ENCODE measurements at regions not wholly inside any gene's neighbourhood (a gene's known extent, or its start where the extent isn't known, plus 50 kb on each side); places are given as distances from the start of the nearest gene placed in this dataset.

GRCh38 chr1:201750934-201751333, 78.0 kb upstream of the IPO9 start:
- no peak for DNase-seq

DNA sequence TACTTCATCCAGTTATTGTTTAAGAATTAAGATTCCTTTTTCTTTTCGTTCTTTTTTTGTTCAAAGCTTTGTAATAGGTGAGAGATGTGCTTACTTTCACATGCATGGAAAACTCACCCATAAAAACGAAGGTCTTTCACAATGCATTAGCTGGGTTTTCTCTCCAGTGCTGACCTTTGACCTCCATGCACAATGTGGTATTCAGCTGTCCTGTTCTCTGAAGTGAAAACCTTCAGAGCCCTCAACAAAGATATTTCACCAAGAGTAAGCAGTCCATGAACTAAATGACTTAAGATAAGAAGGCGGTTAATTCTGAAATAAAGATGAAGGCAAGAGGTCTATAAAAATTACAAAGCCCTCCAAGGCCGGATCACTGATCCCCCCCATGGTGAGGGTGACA, 77.1 kb upstream of the IPO9 start:
- DNase-seq: no peak

DNA sequence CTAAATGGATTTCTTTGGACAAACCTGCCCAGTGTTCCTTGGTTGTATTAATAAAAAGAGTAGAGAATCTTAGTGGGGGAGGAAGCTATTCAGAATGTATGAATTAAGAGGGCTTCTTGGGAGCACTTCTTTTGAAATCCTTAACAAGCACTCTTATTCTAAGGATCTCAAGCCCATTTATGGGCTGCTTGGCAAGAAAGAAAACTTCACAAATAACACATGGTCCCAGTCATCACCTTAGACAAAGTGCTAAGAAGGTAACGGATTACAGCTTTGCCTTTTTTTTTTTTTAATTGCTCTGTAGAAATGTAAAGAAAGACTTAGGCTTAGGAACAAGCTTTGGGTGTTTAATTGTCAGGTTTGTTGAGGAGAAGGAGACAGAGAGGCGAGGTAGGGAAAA, 76.6 kb upstream of the IPO9 start:
- DNase-seq: no peak

DNA sequence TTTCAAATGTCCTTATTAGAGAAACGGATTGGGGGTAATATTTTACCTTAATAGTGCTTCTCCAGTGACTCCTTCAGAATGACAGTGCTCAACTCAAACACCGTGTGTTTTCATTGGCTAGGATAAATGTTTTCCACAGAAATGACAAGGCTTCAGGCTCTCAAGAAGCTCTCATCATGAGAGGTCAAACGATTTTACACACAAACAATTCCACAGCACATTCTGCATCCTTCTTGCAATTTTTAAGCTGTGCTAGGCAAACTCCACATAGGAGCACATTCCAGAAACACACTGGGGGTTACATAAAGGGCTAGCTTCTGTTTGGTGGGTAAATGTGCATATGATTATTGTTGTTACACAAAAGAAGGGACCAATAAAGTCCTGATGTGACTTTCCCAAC, 75.5 kb upstream of the IPO9 start:
- no peak for DNase-seq

DNA sequence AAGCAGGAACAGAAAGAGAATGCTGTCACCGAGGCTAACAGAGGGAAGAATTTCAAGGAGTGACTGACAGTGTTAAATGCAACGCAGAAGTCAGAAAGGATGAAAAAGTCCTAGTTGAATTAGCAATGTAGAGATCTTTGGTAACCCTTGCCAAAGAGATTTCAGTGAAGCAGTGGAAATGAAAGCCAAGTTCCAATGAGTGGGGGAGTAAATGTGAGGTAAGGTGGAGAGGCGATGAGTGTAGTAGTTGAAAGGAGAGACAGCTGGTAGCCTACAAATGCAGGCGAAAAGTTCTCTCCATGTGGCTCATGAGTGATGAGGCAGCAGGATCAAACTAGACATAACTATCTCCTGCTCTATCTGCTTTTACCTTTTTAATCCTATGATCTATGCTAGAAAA, 74.6 kb upstream of the IPO9 start:
- no peak for DNase-seq

DNA sequence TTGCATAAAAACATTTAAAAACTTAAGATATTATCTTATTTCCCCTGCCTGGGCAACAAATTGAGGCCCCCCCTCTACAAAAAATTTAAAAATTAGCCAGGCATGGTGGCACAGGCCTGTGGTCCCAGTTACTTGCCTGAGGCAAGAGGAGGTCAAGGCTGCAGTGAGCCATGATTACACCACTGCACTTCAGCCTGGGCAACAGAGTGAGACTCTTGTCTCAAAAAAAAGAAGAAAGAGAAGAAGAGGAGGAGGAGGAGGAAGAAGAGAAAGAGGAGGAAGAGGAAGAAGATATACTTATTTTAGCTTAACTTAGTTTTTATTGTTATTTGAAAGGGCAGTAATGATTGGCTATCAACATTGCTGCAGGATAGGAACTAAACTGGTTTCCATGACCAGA, 73.8 kb upstream of the IPO9 start:
- DNase-seq: no peak

GRCh38 chr1:201756406-201756805, 72.6 kb upstream of the IPO9 start:
- DNase-seq: no peak

GRCh38 chr1:201758499-201759050, 70.4 kb upstream of the IPO9 start:
- DNase-seq: no peak

DNA sequence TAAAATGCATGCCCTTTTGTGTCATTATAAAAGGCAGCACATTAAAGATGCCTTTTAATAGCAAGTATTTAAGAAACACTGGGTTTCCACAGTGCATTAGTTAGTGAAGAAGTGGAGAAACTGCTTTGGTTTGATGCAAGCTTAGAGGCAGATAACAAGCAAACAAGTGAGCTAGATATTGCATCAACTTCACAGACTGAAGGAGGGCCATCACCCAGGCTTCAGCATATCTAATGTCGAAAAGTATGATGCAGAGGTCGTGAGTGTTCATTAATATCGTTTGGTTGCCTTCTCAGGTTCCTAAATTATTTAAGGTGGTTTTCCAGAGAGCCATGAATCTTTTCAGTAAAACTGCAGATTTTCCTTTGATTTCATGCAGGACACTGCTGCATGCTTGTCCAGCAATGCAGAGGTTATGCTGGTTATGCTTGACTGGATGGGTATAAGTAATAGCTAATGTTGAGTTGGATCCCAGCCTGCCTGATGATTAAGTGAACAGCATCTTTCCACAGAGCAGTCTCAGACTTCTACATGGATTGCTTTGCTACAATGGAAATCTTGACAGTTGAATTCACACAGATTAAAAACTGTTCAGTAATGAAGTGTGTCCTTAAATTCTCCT, 69.7 kb upstream of the IPO9 start:
- DNase-seq: no peak

- no peak for DNase-seq
Measured at GRCh38 chr1:201760516-201760915, 68.4 kb upstream of the IPO9 start.

- DNase-seq: no peak
Measured at GRCh38 chr1:201761178-201761577, 67.8 kb upstream of the IPO9 start.

DNA sequence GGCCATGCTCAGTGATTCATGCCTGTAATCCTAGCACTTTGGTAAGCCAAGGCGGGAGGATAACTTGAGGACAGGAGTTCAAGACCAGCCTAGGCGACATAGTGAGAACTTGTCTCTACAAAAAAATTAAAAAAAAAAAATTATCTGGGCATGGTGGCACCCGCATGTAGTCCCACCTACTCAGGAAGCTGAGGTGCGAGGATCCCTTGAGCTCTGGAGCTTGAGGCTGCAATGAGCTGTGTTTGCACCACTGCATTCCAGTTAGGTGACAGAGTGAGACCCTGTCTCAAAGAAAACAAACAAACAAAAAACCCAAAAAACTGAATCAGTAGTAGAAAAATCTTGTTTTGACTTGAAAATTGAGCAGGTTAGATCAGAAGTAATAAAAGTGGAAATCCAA, 67.1 kb upstream of the IPO9 start:
- no peak for DNase-seq

GRCh38 chr1:201762381-201762780, 66.6 kb upstream of the IPO9 start:
- DNase-seq: no peak

DNA sequence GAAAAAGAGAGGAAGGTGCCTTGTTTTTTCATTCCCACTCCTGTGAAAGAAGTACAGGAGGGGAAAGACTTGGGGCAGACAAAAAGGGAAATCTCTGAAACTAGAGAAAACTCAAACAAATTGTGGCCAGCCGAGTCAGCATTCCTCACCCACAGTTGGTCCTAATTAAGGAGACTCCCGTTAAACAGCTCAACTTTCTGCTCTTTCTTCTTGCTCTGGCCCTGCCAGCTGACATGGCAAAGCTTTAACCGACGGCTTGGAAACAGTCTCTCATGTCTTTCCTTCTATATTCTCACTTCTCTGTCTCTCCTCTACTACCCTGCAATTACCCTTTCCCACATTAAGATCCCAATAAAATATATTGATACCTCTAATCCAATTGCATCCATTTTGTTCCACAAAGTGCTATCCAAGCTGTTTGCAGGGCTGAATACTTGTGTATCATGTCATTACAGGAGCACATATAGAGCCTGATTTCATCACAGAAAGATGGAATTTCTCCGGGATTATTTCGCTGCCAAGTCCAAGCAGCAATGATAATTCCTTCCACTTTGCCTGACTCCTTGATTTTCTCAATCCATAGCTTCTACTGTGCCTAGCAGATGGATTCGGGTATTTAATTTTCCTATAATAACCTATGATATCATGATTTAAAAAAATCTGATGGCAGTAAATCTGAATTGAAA, 65.4 kb upstream of the IPO9 start:
- no peak for DNase-seq

DNA sequence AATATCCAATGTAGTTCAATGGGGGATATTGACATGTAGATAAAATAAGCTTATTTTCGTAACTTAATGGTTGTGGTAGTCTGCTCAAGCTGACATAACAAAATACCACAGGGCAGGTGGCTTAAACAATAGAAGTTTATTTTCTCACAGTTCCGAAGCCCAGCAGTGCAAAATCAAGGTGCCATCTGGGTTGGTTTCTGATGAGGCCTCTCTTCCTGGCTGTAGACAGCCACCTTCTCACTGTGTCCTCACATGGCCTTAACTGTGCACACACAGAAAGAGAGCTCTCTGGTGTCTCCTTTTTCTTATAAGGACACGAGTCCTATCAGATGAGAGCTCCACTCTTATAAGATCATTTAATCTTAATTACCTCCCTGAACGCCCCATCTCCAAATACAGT, 64.8 kb upstream of the IPO9 start:
- DNase-seq: no peak

DNA sequence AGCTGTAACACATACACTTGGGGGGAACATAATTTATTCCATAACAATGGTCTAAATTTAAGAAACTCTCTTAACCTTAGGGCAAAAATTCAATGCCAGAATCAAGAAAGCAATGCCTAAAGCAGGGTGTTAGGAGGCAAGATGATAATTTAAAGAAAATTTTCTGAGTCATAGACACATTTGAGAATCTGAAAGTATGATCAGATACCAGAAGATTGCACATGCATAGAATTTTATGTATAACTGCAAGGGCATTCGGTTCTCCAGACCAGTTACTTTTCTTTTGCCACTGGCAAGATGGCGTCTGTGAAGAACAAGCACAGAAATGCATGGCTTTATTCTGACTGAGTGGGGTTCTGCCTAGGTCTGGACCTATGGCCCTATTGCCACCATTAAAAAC, 64.4 kb upstream of the IPO9 start:
- DNase-seq: no peak

DNA sequence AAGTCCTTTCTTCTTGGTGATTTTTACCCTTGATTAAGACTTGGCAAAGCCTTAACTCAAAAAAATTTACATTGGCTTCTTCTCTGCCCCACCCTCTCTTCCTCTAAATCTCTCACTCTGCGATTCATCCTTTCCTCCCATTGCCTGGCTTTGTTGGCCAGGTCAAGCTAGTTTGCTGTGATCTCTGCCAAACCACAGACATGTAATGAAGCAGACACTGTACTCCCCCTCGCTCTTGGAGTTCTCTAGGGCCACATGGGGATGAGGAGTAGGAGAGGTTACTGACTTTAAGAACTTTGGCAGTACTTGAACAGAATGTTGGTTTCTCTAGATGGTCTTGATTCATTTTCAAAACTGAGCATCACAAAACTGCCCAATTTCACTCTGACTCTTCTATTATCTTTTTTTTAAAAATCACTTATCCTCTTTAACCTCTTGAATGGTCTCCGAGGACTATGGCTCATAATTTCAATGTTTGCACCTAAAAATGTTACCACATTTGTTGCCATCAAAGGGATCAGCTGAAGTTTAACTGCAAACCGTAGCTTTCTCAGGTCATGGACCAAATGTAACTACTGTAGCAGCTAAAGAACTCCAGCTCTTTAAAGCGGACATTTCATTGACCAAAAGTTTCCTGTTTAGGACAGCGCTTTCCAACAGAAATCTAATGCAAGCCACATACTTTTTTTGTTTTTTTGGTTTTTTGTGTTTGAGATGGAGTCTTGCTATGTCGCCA, 62.7 kb upstream of the IPO9 start:
- no peak for DNase-seq

GRCh38 chr1:201767339-201767738, 61.6 kb upstream of the IPO9 start:
- no peak for DNase-seq

DNA sequence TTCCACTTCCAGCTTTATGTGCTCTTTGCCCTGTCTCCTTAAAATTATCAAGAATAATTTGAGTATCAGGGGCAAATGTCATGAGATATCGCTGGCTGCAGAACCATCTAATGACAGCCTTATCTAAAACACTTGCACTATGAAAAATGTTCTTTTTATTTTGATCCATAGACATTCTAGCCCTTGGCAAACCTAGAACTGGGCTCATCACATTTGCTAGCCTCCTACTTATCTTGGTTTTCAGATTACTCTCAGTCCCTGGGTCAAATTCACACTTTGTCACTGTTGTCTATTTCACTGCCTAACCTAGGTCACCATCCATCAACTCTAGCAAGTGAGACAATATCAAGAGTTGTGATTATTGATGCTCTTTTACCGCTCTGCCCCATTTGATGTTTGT, 59.9 kb upstream of the IPO9 start:
- DNase-seq: no peak

- DNase-seq: no peak
Measured at GRCh38 chr1:201769966-201770365, 59.0 kb upstream of the IPO9 start.

DNA sequence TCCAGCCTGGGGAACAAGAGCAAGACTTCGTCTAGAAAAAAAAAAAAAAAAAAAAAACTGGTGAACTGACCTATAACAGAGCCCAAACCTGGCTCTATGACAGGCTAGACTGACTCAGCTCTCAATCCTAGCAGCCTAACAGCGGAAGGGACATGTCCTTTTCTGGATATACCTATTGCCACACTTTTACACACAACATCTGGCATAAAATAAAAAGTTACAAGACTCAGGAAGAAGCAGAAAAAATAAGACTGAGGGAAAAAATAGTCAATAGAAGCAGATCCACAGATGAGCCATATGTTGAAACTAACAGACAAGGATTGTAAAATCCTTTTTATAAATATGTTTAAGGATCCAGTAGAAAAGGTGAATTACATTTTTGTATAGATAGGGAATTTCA, 57.5 kb upstream of the IPO9 start:
- no peak for DNase-seq

GRCh38 chr1:201772178-201772577, 56.8 kb upstream of the IPO9 start:
- no peak for DNase-seq

DNA sequence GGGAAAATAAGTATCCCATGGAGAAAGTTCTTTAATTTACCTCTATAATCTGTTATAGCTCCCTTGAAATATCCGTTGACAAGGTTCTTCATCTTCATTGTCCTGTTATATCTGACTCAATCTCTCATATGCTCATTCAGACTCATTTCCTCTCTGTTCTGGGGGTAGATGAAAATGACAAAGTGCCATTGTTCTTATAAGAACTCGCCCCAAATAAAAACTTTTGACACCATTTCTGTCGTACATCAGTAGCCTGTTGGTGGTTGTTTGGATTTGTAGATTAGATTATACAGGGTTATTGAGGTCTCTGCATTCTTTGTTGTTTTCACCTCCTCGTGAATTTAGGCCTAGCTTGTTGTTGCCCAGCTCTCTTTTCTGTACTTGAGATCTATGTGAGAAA, 55.2 kb upstream of the IPO9 start:
- DNase-seq: no peak
